WTC11 (cell line): ENCODE measurements at regions not wholly inside any gene's neighbourhood (a gene's known extent, or its start where the extent isn't known, plus 50 kb on each side); places are given as distances from the start of the nearest gene placed in this dataset.
A peak's percentile ranks its signal among the peaks of the same experiment; 100 is the strongest.

Experiments
- ATAC-seq: fragments of 200-7000 bp; cut with Tn5 transposase; 2 replicates; pipeline ENCODE4 v1.10.0; 2021; ENCODE audit warnings: mild to moderate bottlenecking, moderate library complexity
- CTCF ChIA-PET: fragments of 300-600 bp; sonication (Branson Sonifier 250); formaldehyde crosslinking; loops from one replicate; lab custom pipeline; 2021; ENCODE audit warnings: antibody characterized with exemption; lab: Charles Lee
- POLR2A ChIA-PET: fragments of 350-600 bp; sonication (Branson Sonifier 250); formaldehyde crosslinking; loops from one replicate; lab custom pipeline; 2021; ENCODE audit warnings: antibody characterized with exemption; lab: Charles Lee
- DNase-seq: peaks from one replicate; pipeline ENCODE4 v3.0.0; 2021; ENCODE audit warnings: low spot score
- H3K27ac Mint-ChIP-seq: 2 replicates; pipeline ENCODE4 v1.8.0; 2021; ENCODE audit warnings: mixed read lengths
- H3K27me3 Mint-ChIP-seq: 2 replicates; pipeline ENCODE4 v1.8.0; 2021; ENCODE audit warnings: low read depth, mild to moderate bottlenecking, moderate library complexity, mixed read lengths
- H3K36me3 Mint-ChIP-seq: 2 replicates; pipeline ENCODE4 v1.8.0; 2021; ENCODE audit warnings: mixed read lengths
- H3K4me1 Mint-ChIP-seq: 2 replicates; pipeline ENCODE4 v1.8.0; 2022; ENCODE audit warnings: mixed read lengths
- H3K4me3 Mint-ChIP-seq: 2 replicates; pipeline ENCODE4 v1.8.0; 2021; ENCODE audit warnings: mild to moderate bottlenecking, moderate library complexity, mixed read lengths
- H3K9me3 Mint-ChIP-seq: 2 replicates; pipeline ENCODE4 v1.8.0; 2021; ENCODE audit warnings: mixed read lengths
- ATF1 ChIP-seq: sonication (generic); formaldehyde crosslinking; IDR thresholded peaks from 2 replicates; pipeline ENCODE4 v1.8.1; 2023; ENCODE audit warnings: mild to moderate bottlenecking, moderate library complexity, missing genetic modification reagents
- CREM ChIP-seq: sonication (generic); formaldehyde crosslinking; IDR thresholded peaks from 2 replicates; pipeline ENCODE4 v1.8.1; 2022; ENCODE audit warnings: mild to moderate bottlenecking, missing genetic modification reagents, moderate library complexity
- EMX1 ChIP-seq: fragments of 250-450 bp; sonication (Bioruptor Pico); IDR thresholded peaks from 2 replicates; pipeline ENCODE4 v1.8.0; 2021; ENCODE audit warnings: mild to moderate bottlenecking
- FOXJ3 ChIP-seq: sonication (generic); formaldehyde crosslinking; IDR thresholded peaks from 2 replicates; pipeline ENCODE4 v1.9.0; 2021; ENCODE audit warnings: missing genetic modification reagents, mild to moderate bottlenecking, borderline replicate concordance
- NFYB ChIP-seq: sonication (generic); formaldehyde crosslinking; conservative IDR thresholded peaks from 2 replicates; pipeline ENCODE4 v1.8.0; 2022; ENCODE audit warnings: low read depth, missing genetic modification reagents
- OVOL2 ChIP-seq: fragments of 250-450 bp; sonication (Bioruptor Pico); IDR thresholded peaks from 2 replicates; pipeline ENCODE4 v1.9.0; 2021; ENCODE audit warnings: mild to moderate bottlenecking, borderline replicate concordance
- TF ChIP-seq, protein P1 (sequence below): fragments of 250-450 bp; sonication (Bioruptor Pico); IDR thresholded peaks from 2 replicates; pipeline ENCODE4 v1.9.0; 2021; ENCODE audit warnings: moderate library complexity, mild to moderate bottlenecking, inconsistent platforms, borderline replicate concordance
- TF ChIP-seq, protein P2 (sequence below): sonication (generic); formaldehyde crosslinking; IDR thresholded peaks from 2 replicates; pipeline ENCODE4 v1.8.1; 2023; ENCODE audit warnings: mild to moderate bottlenecking, missing genetic modification reagents, moderate library complexity
- TF ChIP-seq, protein P3 (sequence below): sonication (generic); formaldehyde crosslinking; IDR thresholded peaks from 2 replicates; pipeline ENCODE4 v1.8.1; 2022; ENCODE audit warnings: mild to moderate bottlenecking, missing genetic modification reagents, moderate library complexity, borderline replicate concordance
- TF ChIP-seq, protein P4 (sequence below): sonication (generic); formaldehyde crosslinking; conservative IDR thresholded peaks from 2 replicates; pipeline ENCODE4 v1.8.1; 2022; ENCODE audit warnings: mild to moderate bottlenecking, missing genetic modification reagents
- TF ChIP-seq, protein P5 (sequence below): sonication (generic); formaldehyde crosslinking; IDR thresholded peaks from 2 replicates; pipeline ENCODE4 v1.8.1; 2023; ENCODE audit warnings: mild to moderate bottlenecking, missing genetic modification reagents
- TF ChIP-seq, protein P6 (sequence below): fragments of 200-600 bp; IDR thresholded peaks from 2 replicates; pipeline ENCODE4 v1.8.0; 2022; ENCODE audit warnings: antibody characterized with exemption
- TF ChIP-seq, protein P7 (sequence below): fragments of 250-450 bp; sonication (Bioruptor Pico); IDR thresholded peaks from 2 replicates; pipeline ENCODE4 v2.1.2; 2022; ENCODE audit warnings: mild to moderate bottlenecking, moderate library complexity

DNA sequence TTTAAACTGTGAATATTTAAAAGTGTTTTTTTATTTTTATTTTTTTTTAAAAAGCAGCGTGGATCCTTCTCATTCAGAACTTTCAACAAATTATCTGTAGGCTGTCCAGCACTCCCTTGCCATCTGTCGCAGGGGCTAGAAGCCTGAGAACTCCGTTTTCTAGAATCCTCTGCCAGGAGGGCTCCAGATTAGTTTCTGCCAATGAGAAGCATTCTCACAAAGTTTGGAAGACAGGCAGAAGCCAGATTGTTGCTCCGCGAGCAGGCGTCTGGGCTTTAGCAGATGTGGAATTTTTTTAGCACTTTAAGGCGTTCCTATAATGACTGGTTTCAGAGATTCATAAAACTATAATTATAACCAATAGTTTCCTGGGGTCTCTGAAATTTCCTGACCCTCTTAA, 220.9 kb upstream of the KIAA1217 start:
- ATAC-seq (no peak), DNase-seq (no peak)
- Mint-ChIP-seq H3K9me3 (peaks cover 20% of the 10 kb centered on the region), H3K4me3 (no peak overlapping the region), H3K27me3 (peaks cover 3% of the 10 kb centered on the region; the same call in 1 of the 2 replicates), H3K36me3 (no peaks in the 10 kb centered on the region; the same call in 1 of the 2 replicates), H3K4me1 (peaks cover 3% of the 10 kb centered on the region), H3K27ac (no peak overlapping the region)
- POLR2A ChIA-PET: no interaction called here
- CTCF ChIA-PET: no interaction called here
- TF ChIP-seq, protein P1, sequence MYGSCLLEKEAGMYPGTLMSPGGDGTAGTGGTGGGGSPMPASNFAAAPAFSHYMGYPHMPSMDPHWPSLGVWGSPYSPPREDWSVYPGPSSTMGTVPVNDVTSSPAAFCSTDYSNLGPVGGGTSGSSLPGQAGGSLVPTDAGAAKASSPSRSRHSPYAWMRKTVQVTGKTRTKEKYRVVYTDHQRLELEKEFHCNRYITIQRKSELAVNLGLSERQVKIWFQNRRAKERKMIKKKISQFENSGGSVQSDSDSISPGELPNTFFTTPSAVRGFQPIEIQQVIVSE (CRISPR knock-in tag): no peak
- TF ChIP-seq NFYB (CRISPR knock-in tag): no peak
- TF ChIP-seq, protein P2, sequence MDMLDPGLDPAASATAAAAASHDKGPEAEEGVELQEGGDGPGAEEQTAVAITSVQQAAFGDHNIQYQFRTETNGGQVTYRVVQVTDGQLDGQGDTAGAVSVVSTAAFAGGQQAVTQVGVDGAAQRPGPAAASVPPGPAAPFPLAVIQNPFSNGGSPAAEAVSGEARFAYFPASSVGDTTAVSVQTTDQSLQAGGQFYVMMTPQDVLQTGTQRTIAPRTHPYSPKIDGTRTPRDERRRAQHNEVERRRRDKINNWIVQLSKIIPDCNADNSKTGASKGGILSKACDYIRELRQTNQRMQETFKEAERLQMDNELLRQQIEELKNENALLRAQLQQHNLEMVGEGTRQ (CRISPR knock-in tag): no peak
- TF ChIP-seq, protein P3, sequence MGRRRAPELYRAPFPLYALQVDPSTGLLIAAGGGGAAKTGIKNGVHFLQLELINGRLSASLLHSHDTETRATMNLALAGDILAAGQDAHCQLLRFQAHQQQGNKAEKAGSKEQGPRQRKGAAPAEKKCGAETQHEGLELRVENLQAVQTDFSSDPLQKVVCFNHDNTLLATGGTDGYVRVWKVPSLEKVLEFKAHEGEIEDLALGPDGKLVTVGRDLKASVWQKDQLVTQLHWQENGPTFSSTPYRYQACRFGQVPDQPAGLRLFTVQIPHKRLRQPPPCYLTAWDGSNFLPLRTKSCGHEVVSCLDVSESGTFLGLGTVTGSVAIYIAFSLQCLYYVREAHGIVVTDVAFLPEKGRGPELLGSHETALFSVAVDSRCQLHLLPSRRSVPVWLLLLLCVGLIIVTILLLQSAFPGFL (CRISPR knock-in tag): no peak
- TF ChIP-seq, protein P4, sequence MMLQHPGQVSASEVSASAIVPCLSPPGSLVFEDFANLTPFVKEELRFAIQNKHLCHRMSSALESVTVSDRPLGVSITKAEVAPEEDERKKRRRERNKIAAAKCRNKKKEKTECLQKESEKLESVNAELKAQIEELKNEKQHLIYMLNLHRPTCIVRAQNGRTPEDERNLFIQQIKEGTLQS: no peak
- TF ChIP-seq, protein P5, sequence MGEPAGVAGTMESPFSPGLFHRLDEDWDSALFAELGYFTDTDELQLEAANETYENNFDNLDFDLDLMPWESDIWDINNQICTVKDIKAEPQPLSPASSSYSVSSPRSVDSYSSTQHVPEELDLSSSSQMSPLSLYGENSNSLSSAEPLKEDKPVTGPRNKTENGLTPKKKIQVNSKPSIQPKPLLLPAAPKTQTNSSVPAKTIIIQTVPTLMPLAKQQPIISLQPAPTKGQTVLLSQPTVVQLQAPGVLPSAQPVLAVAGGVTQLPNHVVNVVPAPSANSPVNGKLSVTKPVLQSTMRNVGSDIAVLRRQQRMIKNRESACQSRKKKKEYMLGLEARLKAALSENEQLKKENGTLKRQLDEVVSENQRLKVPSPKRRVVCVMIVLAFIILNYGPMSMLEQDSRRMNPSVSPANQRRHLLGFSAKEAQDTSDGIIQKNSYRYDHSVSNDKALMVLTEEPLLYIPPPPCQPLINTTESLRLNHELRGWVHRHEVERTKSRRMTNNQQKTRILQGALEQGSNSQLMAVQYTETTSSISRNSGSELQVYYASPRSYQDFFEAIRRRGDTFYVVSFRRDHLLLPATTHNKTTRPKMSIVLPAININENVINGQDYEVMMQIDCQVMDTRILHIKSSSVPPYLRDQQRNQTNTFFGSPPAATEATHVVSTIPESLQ (CRISPR knock-in tag): no peak
- no peak for TF ChIP-seq OVOL2 (CRISPR knock-in tag)
- no peak for TF ChIP-seq EMX1 (CRISPR knock-in tag)
- TF ChIP-seq FOXJ3 (CRISPR knock-in tag): no peak
- TF ChIP-seq ATF1: no peak
- no peak for TF ChIP-seq CREM (CRISPR knock-in tag)

DNA sequence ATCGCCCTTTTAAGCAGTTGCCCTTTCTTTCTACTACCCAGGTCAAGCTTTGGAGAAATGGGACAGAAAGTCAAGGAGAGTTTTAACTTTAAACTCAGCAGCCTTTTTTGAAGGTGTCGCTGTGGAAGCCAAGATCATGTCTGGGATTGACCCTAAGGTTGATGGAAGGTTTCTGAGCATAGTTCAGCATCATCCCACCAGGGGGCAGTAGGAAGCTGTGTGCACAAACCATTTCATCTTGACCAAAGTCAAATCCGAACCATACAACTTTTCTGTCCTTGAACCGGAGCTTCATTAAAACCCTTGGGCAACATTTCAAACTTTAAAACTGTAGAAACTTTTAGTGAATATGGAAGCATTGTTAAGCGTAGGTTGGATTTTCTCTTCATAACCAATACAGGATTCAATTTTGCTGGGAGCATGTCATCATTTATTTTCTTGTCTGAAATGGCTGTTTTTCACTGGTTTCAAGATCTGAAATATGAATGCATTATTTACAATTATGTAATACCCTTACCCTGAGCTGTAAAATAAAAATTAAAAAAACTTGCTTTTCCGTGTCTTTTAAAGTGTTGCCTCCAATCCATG, 214.4 kb upstream of the KIAA1217 start:
- H3K27ac Mint-ChIP-seq: no peak overlapping the region
- ChIA-PET CTCF (interaction anchor here (0.5 to 3.9 kb wide), 27 partner anchors 11 to 558 kb away, joined by 3 to 25 read pairs (median 3); no protein-coding TSS in a partner anchor), POLR2A (no interaction called here)
- DNase-seq (peak; percentile 74), ATAC-seq (peak; percentile 76)
- no peaks in the 10 kb centered on the region for H3K9me3 Mint-ChIP-seq
- no peaks in the 10 kb centered on the region for H3K27me3 Mint-ChIP-seq
- H3K4me3 Mint-ChIP-seq: no peak overlapping the region
- no peaks in the 10 kb centered on the region for H3K36me3 Mint-ChIP-seq
- no peaks in the 10 kb centered on the region; the same call in 1 of the 2 replicates for H3K4me1 Mint-ChIP-seq
- TF ChIP-seq, protein P6, sequence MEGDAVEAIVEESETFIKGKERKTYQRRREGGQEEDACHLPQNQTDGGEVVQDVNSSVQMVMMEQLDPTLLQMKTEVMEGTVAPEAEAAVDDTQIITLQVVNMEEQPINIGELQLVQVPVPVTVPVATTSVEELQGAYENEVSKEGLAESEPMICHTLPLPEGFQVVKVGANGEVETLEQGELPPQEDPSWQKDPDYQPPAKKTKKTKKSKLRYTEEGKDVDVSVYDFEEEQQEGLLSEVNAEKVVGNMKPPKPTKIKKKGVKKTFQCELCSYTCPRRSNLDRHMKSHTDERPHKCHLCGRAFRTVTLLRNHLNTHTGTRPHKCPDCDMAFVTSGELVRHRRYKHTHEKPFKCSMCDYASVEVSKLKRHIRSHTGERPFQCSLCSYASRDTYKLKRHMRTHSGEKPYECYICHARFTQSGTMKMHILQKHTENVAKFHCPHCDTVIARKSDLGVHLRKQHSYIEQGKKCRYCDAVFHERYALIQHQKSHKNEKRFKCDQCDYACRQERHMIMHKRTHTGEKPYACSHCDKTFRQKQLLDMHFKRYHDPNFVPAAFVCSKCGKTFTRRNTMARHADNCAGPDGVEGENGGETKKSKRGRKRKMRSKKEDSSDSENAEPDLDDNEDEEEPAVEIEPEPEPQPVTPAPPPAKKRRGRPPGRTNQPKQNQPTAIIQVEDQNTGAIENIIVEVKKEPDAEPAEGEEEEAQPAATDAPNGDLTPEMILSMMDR: peak; percentile 76
- TF ChIP-seq, protein P7, sequence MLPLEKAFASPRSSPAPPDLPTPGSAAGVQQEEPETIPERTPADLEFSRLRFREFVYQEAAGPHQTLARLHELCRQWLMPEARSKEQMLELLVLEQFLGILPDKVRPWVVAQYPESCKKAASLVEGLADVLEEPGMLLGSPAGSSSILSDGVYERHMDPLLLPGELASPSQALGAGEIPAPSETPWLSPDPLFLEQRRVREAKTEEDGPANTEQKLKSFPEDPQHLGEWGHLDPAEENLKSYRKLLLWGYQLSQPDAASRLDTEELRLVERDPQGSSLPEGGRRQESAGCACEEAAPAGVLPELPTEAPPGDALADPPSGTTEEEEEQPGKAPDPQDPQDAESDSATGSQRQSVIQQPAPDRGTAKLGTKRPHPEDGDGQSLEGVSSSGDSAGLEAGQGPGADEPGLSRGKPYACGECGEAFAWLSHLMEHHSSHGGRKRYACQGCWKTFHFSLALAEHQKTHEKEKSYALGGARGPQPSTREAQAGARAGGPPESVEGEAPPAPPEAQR (CRISPR knock-in tag): no peak
